GM19351 (cell line): ENCODE measurements at regions not wholly inside any gene's neighbourhood (a gene's known extent, or its start where the extent isn't known, plus 50 kb on each side); places are given as distances from the start of the nearest gene placed in this dataset.

ENCODE experiments used
- ATAC-seq: cut with Tn5 transposase; IDR thresholded peaks from one replicate; pipeline ENCODE4 v1.9.1; 2021; ENCODE audit warnings: mild to moderate bottlenecking, moderate library complexity; ENCODE audit not compliant: unreplicated experiment

GRCh38 chr12:30874455-30875321 lies 51.9 kb upstream of the TSPAN11 start:
- no peak for ATAC-seq

- no peak for ATAC-seq
Observed at GRCh38 chr12:30870491-30871265, 55.9 kb upstream of the TSPAN11 start.

- ATAC-seq, result no peak
Observed at GRCh38 chr12:30867415-30867814, 59.1 kb upstream of the TSPAN11 start.

- ATAC-seq, result no peak
Observed at GRCh38 chr12:30866256-30866655, 60.3 kb upstream of the TSPAN11 start.

- no peak for ATAC-seq
Observed at GRCh38 chr12:30863839-30864238, 62.7 kb upstream of the TSPAN11 start.

GRCh38 chr12:30862486-30862885 lies 64.1 kb upstream of the TSPAN11 start:
- ATAC-seq, result no peak

- ATAC-seq, result no peak
Observed at GRCh38 chr12:30859226-30859625, 67.3 kb upstream of the TSPAN11 start.

- ATAC-seq, result peak; percentile 51
Observed at GRCh38 chr12:30858471-30858870, 68.1 kb upstream of the TSPAN11 start.

- no peak for ATAC-seq
Observed at GRCh38 chr12:30853561-30854133, 72.9 kb upstream of the TSPAN11 start.

GRCh38 chr12:30850684-30851083 lies 75.9 kb upstream of the TSPAN11 start:
- ATAC-seq, result no peak

GRCh38 chr12:30847259-30847658 lies 79.3 kb upstream of the TSPAN11 start:
- no peak for ATAC-seq

GRCh38 chr12:30846776-30847175 lies 79.8 kb upstream of the TSPAN11 start:
- ATAC-seq, result no peak

- no peak for ATAC-seq
Observed at GRCh38 chr12:30845676-30846075, 80.9 kb upstream of the TSPAN11 start.

GRCh38 chr12:30843211-30843610 lies 83.3 kb upstream of the TSPAN11 start:
- no peak for ATAC-seq

- no peak for ATAC-seq
Observed at GRCh38 chr12:30840715-30841114, 85.8 kb upstream of the TSPAN11 start.

GRCh38 chr12:30839643-30840220 lies 85.0 kb upstream of the CAPRIN2 start:
- ATAC-seq, result no peak

- no peak for ATAC-seq
Observed at GRCh38 chr12:30837595-30837994, 82.8 kb upstream of the CAPRIN2 start.

- ATAC-seq, result no peak
Observed at GRCh38 chr12:30836656-30837445, 82.1 kb upstream of the CAPRIN2 start.

GRCh38 chr12:30835216-30835615 lies 80.5 kb upstream of the CAPRIN2 start:
- no peak for ATAC-seq

- ATAC-seq, result no peak
Observed at GRCh38 chr12:30830751-30831150, 76.0 kb upstream of the CAPRIN2 start.

- ATAC-seq, result no peak
Observed at GRCh38 chr12:30829876-30830275, 75.1 kb upstream of the CAPRIN2 start.
